Neuronal stem cell (in vitro differentiated cells): ENCODE measurements at regions not wholly inside any gene's neighbourhood (a gene's known extent, or its start where the extent isn't known, plus 50 kb on each side); places are given as distances from the start of the nearest gene placed in this dataset.

ENCODE experiments used
- DNase-seq: peaks from one replicate; pipeline ENCODE4 v3.0.0-alpha.2; 2013; ENCODE audit warnings: low spot score
- H2AFZ ChIP-seq: one replicate; pipeline ENCODE4 v1.6.1; 2013; ENCODE audit warnings: mild to moderate bottlenecking, low read length, inconsistent platforms
- H2AK5ac ChIP-seq: 2 replicates; pipeline ENCODE4 v1.6.1; 2013; ENCODE audit warnings: low read depth, mild to moderate bottlenecking, inconsistent platforms, low read length, moderate library complexity, mixed read lengths
- H2BK120ac ChIP-seq: 2 replicates; pipeline ENCODE4 v1.6.1; 2013; ENCODE audit warnings: low read depth, mild to moderate bottlenecking, inconsistent platforms, low read length, moderate library complexity, mixed read lengths
- H2BK12ac ChIP-seq: one replicate; pipeline ENCODE4 v1.6.1; 2013; ENCODE audit warnings: low read length, inconsistent platforms
- H2BK15ac ChIP-seq: 2 replicates; pipeline ENCODE4 v1.6.1; 2013; ENCODE audit warnings: mild to moderate bottlenecking, low read length, inconsistent platforms, mixed read lengths
- H2BK5ac ChIP-seq: one replicate; pipeline ENCODE4 v1.6.1; 2013; ENCODE audit warnings: inconsistent platforms, mild to moderate bottlenecking, low read length, moderate library complexity
- H3K14ac ChIP-seq: one replicate; pipeline ENCODE4 v1.6.1; 2013; ENCODE audit warnings: low read length, inconsistent platforms
- H3K18ac ChIP-seq: 2 replicates; pipeline ENCODE4 v1.6.1; 2013; ENCODE audit warnings: low read length, inconsistent platforms
- H3K23ac ChIP-seq: 2 replicates; pipeline ENCODE4 v1.6.1; 2013; ENCODE audit warnings: low read depth, mild to moderate bottlenecking, mixed read lengths, low read length, inconsistent platforms; ENCODE audit not compliant: poor library complexity
- H3K27ac ChIP-seq: replicated peaks from 3 replicates; pipeline ENCODE4 v1.5.1; 2013; ENCODE audit warnings: low read length, inconsistent platforms
- H3K27me3 ChIP-seq, 3 experiments: 2 replicates each; pipeline ENCODE4 v1.6.1; 2013; ENCODE audit warnings: low read length in 3 of 3, mild to moderate bottlenecking in 2 of 3, inconsistent platforms in 1 of 3, low read depth in 1 of 3, mixed read lengths in 1 of 3, moderate library complexity in 1 of 3; ENCODE audit not compliant: control insufficient read depth in 3 of 3, insufficient read depth in 3 of 3
- H3K36me3 ChIP-seq, 2 donors: replicated peaks in 1 of 2; 2 replicates each; pipeline ENCODE4 v1.6.1; 2013; ENCODE audit warnings: low read length in 2 of 2; ENCODE audit not compliant: control insufficient read depth in 2 of 2, insufficient read depth in 2 of 2
- H3K4ac ChIP-seq: 2 replicates; pipeline ENCODE4 v1.6.1; 2013; ENCODE audit warnings: inconsistent platforms, mild to moderate bottlenecking, low read length, moderate library complexity
- H3K4me1 ChIP-seq, 2 donors: 1 replicate in 1 of 2; 2 replicates in 1 of 2; pipeline ENCODE4 v1.6.1; 2013; ENCODE audit warnings: low read length in 2 of 2, low read depth in 1 of 2; ENCODE audit not compliant: control insufficient read depth in 2 of 2, insufficient read depth in 1 of 2
- H3K4me2 ChIP-seq: one replicate; pipeline ENCODE4 v1.6.1; 2013; ENCODE audit warnings: mild to moderate bottlenecking, low read length, inconsistent platforms; ENCODE audit not compliant: insufficient read depth, poor library complexity, severe bottlenecking
- H3K4me3 ChIP-seq, 2 donors: 2 replicates each; pipeline ENCODE4 v1.5.1; 2013; ENCODE audit warnings: low read length in 2 of 2, mild to moderate bottlenecking in 2 of 2, inconsistent platforms in 1 of 2, moderate library complexity in 1 of 2
- H3K79me1 ChIP-seq: one replicate; pipeline ENCODE4 v1.6.1; 2013; ENCODE audit warnings: low read depth, mild to moderate bottlenecking, inconsistent platforms, low read length, moderate library complexity
- H3K9ac ChIP-seq: one replicate; pipeline ENCODE4 v1.6.1; 2013; ENCODE audit warnings: mild to moderate bottlenecking, low read depth, low read length, inconsistent platforms; ENCODE audit not compliant: poor library complexity
- H3K9me3 ChIP-seq, 2 donors: replicated peaks in 1 of 2; 2 replicates each; pipeline versions ENCODE3 to v1.6.1; 2013; ENCODE audit warnings: low read length in 2 of 2, mild to moderate bottlenecking in 2 of 2, inconsistent platforms in 1 of 2, low read depth in 1 of 2, mixed read lengths in 1 of 2, moderate library complexity in 1 of 2; ENCODE audit not compliant: control insufficient read depth in 2 of 2, insufficient read depth in 1 of 2
- H4K8ac ChIP-seq: one replicate; pipeline ENCODE4 v1.6.1; 2013; ENCODE audit warnings: low read depth, mild to moderate bottlenecking, inconsistent platforms, low read length, moderate library complexity
- H4K91ac ChIP-seq: one replicate; pipeline ENCODE4 v1.6.1; 2013; ENCODE audit warnings: low read length, low read depth, mild to moderate bottlenecking, inconsistent platforms; ENCODE audit not compliant: poor library complexity
- WGBS, 2 donors: extraction: QIAGEN DNeasy Blood & Tissue Kit; methylation state at CpG; one replicate each; pipeline ENCODE4 v1.1.7; 2013; ENCODE audit warnings: missing lambda C conversion rate in 2 of 2, mixed read lengths in 1 of 2; ENCODE audit not compliant: insufficient read length in 2 of 2, insufficient replicate concordance in 1 of 2; ENCODE audit errors: extremely low coverage in 2 of 2; 5-methylcytosine and 5-hydroxymethylcytosine counted together

DNA sequence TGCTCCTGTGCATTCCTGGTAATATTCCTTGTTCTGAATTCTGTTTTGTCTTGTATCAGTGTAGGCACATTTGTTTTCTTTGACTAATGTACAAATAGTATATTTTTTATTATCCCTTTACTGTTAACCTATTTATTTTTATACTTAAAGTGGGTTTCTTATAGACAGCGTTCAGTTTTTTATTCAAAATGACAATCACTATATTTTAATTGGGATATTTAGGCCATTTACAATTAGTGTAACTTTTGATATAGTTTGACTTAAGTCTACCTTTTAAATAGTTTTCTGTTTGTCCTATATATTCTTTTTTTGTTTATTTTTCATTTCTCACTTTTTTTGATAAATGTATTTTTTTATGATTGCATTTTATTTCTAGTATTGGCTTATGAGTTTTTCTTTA, 219.8 kb downstream of the DNAJB9 start:
- no peak overlapping the region for H2BK12ac ChIP-seq
- no peak overlapping the region for H3K23ac ChIP-seq
- WGBS, 2 donors = no CpG with 5 or more reads among the region's 1 CpG
- no peak overlapping the region for H3K9ac ChIP-seq
- H3K4me1 ChIP-seq = no peaks in the 10 kb centered on the region
- no peak overlapping the region for H2BK15ac ChIP-seq
- no peak overlapping the region for H3K4ac ChIP-seq
- H3K4me2 ChIP-seq = no peak overlapping the region
- DNase-seq = no peak
- H3K27me3 ChIP-seq = no peaks in the 10 kb centered on the region
- no peaks in the 10 kb centered on the region for H3K79me1 ChIP-seq
- no peak overlapping the region for H2BK5ac ChIP-seq
- no peaks in the 10 kb centered on the region for H3K9me3 ChIP-seq
- H2AFZ ChIP-seq = no peak overlapping the region
- no peak overlapping the region for H3K14ac ChIP-seq
- H2AK5ac ChIP-seq = no peak overlapping the region
- H3K36me3 ChIP-seq = no peaks in the 10 kb centered on the region
- no peak overlapping the region for H4K8ac ChIP-seq
- no peak overlapping the region for H3K18ac ChIP-seq
- no peak overlapping the region for H4K91ac ChIP-seq
- H3K27ac ChIP-seq = no peak overlapping the region
- no peak overlapping the region for H2BK120ac ChIP-seq
- H3K4me3 ChIP-seq = no peak overlapping the region

DNA sequence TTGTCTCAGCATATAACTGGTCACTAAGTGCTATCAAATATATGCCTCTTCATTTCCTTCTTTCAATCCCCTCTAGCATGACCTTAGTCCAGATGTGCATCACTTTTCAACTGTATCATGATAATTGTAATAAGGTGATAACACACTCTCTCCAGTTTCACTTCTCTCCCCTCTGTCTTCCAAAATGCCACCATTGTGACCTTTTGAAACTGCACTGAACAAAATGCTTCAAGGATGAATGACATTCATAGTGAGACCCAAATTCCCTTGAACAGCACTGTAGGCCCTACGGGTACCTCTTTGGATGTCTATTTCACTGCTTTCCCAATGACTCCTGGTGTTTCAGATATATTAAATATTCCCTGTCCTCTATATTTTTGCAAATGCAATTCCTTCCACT, 224.8 kb downstream of the DNAJB9 start:
- Histone ChIP-seq H3K14ac (no peak overlapping the region), H2AFZ (no peak overlapping the region), H3K23ac (no peak overlapping the region), H2BK15ac (no peak overlapping the region), H3K79me1 (no peaks in the 10 kb centered on the region), H3K4me2 (no peak overlapping the region), H3K27ac (no peak overlapping the region), H2BK120ac (no peak overlapping the region), H2BK5ac (no peak overlapping the region), H3K4ac (no peak overlapping the region), H4K8ac (no peak overlapping the region), H2BK12ac (no peak overlapping the region), H3K4me1 (no peaks in the 10 kb centered on the region), H3K36me3 (no peaks in the 10 kb centered on the region), H3K18ac (no peak overlapping the region), H3K9me3 (no peaks in the 10 kb centered on the region), H2AK5ac (no peak overlapping the region), H3K27me3 (no peaks in the 10 kb centered on the region), H4K91ac (no peak overlapping the region), H3K4me3 (no peak overlapping the region), H3K9ac (no peak overlapping the region)
- no peak for DNase-seq
- no CpG with 5 or more reads among the region's 1 CpG for WGBS, 2 donors

DNA sequence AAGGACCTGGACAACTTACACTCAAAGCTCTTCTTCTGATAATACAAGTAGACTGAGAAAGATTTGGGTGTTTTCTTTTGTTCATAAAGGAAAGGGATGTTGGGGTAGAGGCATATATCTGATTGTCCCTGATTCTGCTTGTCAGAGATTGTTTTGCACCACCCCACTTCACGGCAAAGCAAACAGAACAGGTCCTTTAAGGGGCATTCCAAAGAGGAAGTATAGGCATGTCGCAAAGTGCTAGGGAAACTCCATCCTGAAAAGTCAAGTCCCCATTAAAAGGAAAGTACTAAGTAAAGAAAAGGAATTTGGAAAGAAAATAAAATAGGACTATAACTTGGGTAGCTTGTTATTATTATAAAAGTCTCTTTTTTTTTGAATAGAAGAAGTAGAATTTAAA, 233.0 kb downstream of the DNAJB9 start:
- Histone ChIP-seq H3K14ac (no peak overlapping the region), H3K4ac (no peak overlapping the region), H3K27me3 (no peaks in the 10 kb centered on the region), H3K4me1 (peaks cover 0 to 2% of the 10 kb centered on the region in 2 donors), H3K79me1 (no peaks in the 10 kb centered on the region), H2BK120ac (no peak overlapping the region), H3K4me2 (no peak overlapping the region), H3K36me3 (no peaks in the 10 kb centered on the region), H3K9ac (no peak overlapping the region), H2AK5ac (no peak overlapping the region), H3K23ac (no peak overlapping the region), H3K9me3 (no peaks in the 10 kb centered on the region), H3K27ac (no peak overlapping the region), H2BK15ac (no peak overlapping the region), H3K18ac (no peak overlapping the region), H2AFZ (peak overlapping the region; percentile 22), H2BK12ac (no peak overlapping the region), H2BK5ac (no peak overlapping the region), H4K8ac (no peak overlapping the region), H3K4me3 (no peak overlapping the region), H4K91ac (no peak overlapping the region)
- WGBS, 2 donors = no CpG with 5 or more reads among the region's 2 CpGs
- no peak for DNase-seq

DNA sequence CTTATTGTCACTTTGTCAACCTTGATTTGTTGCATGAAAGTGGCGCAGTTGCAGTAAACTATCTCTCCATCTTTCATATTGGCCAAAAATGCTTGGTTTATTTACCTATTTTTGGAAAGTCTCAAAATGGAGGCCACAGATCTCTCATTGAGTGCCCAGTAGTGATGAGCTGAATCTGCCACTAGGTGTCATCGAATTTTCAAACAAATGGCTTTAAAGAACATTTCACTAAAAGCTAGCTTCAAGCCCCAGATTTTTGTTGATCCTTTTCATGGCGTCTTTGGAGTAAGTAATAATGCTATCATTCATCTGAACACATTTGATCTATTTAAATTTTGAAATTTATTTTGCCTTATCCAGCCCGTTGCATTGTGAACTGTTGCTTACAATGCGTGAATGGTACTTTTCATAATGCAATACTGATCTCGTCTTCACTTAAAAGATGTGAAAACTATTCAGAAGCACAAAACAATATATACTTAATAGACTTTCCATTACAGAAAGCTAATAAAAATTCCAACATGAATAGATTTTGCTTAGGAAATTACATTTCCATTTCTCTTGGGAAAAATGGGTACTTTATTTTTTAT, 236.2 kb downstream of the DNAJB9 start:
- Histone ChIP-seq H3K4me1 (peaks cover 0 to 2% of the 10 kb centered on the region in 2 donors), H3K4me3 (no peak overlapping the region), H3K79me1 (no peaks in the 10 kb centered on the region), H2BK5ac (no peak overlapping the region), H3K4ac (no peak overlapping the region), H3K23ac (no peak overlapping the region), H3K36me3 (no peaks in the 10 kb centered on the region), H3K4me2 (no peak overlapping the region), H2BK120ac (no peak overlapping the region), H3K27ac (no peak overlapping the region), H3K18ac (no peak overlapping the region), H4K8ac (no peak overlapping the region), H2AFZ (peak overlapping the region; percentile 76), H3K9ac (no peak overlapping the region), H2BK15ac (no peak overlapping the region), H4K91ac (no peak overlapping the region), H2BK12ac (no peak overlapping the region), H2AK5ac (no peak overlapping the region), H3K27me3 (no peaks in the 10 kb centered on the region), H3K9me3 (no peaks in the 10 kb centered on the region), H3K14ac (no peak overlapping the region)
- no CpG with 5 or more reads among the region's 6 CpGs for WGBS, 2 donors
- DNase-seq = no peak
